Caco-2 (cell line): ENCODE measurements at regions not wholly inside any gene's neighbourhood (a gene's known extent, or its start where the extent isn't known, plus 50 kb on each side); places are given as distances from the start of the nearest gene placed in this dataset.

Source experiments
- BruUV-seq: library from RNA; stranded (reverse); fragments of 400-500 nt; replicated peaks from 2 replicates; lab custom pipeline; 2021; lab: Mats Ljungman, UMichigan
- CTCF ChIA-PET: fragments of 300-600 bp; sonication (Branson Sonifier 250); formaldehyde crosslinking; loops from one replicate; lab custom pipeline; 2022; ENCODE audit warnings: antibody characterized with exemption; lab: Charles Lee
- POLR2A ChIA-PET: fragments of 300-600 bp; sonication (Branson Sonifier 250); formaldehyde crosslinking; loops from one replicate; lab custom pipeline; 2022; ENCODE audit warnings: antibody characterized with exemption; lab: Charles Lee
- DNase-seq, 2 experiments: peaks; one replicate each; pipeline versions ENCODE4 v3.0.0 to v3.0.0-alpha.2; 2020 to 2022
- H3K27me3 ChIP-seq: replicated peaks from 2 replicates; pipeline ENCODE4 v1.6.0; 2011; ENCODE audit warnings: low read length; ENCODE audit not compliant: control insufficient read depth, insufficient read depth
- H3K36me3 ChIP-seq: 2 replicates; pipeline ENCODE4 v1.5.1; 2011; ENCODE audit warnings: low read length; ENCODE audit not compliant: control insufficient read depth, insufficient read depth
- H3K4me1 ChIP-seq: fragments of 250-450 bp; sonication (Bioruptor Pico); 2 replicates; pipeline ENCODE4 v1.5.1; 2020; ENCODE audit warnings: mild to moderate bottlenecking
- H3K4me3 ChIP-seq: 2 replicates; pipeline ENCODE4 v1.5.1; 2011; ENCODE audit warnings: low read depth, mild to moderate bottlenecking, control low read depth, low read length
- H3K9me3 ChIP-seq: fragments of 250-450 bp; sonication (Bioruptor Pico); 2 replicates; pipeline ENCODE4 v1.5.1; 2020; ENCODE audit warnings: mild to moderate bottlenecking, moderate library complexity
- H3K27ac Mint-ChIP-seq: one replicate; pipeline ENCODE4 v1.8.0; 2022; ENCODE audit warnings: mixed read lengths; ENCODE audit not compliant: unreplicated experiment
- H3K27me3 Mint-ChIP-seq: one replicate; pipeline ENCODE4 v1.8.0; 2022; ENCODE audit warnings: mixed read lengths; ENCODE audit not compliant: insufficient read depth, unreplicated experiment
- H3K36me3 Mint-ChIP-seq: one replicate; pipeline ENCODE4 v1.8.0; 2022; ENCODE audit warnings: mild to moderate bottlenecking, mixed read lengths; ENCODE audit not compliant: insufficient read depth, unreplicated experiment
- H3K4me1 Mint-ChIP-seq: one replicate; pipeline ENCODE4 v1.8.0; 2022; ENCODE audit warnings: low read depth, mixed read lengths; ENCODE audit not compliant: unreplicated experiment
- H3K4me3 Mint-ChIP-seq: one replicate; pipeline ENCODE4 v1.8.0; 2022; ENCODE audit warnings: mild to moderate bottlenecking, moderate library complexity, mixed read lengths; ENCODE audit not compliant: unreplicated experiment
- H3K9me3 Mint-ChIP-seq: one replicate; pipeline ENCODE4 v1.8.0; 2022; ENCODE audit warnings: mixed read lengths; ENCODE audit not compliant: unreplicated experiment
- CTCF ChIP-seq, 2 experiments: fragments of 200-600 bp in 1 of 2; IDR thresholded peaks; 1 replicate in 1 of 2; 2 replicates in 1 of 2; pipeline versions ENCODE4 v1.5.1 to v1.8.0; 2011 to 2022; ENCODE audit warnings: antibody characterized with exemption in 1 of 2, control low read depth in 1 of 2, inconsistent platforms in 1 of 2, low read depth in 1 of 2, low read length in 1 of 2, mild to moderate bottlenecking in 1 of 2, moderate library complexity in 1 of 2; ENCODE audit not compliant: insufficient read depth in 1 of 2, severe bottlenecking in 1 of 2, unreplicated experiment in 1 of 2
- intact Hi-C: fragments of 100-400 bp; cut with micrococcal nuclease; formaldehyde crosslinking; loops from one replicate; pipeline ENCODE4 v1.10.0; 2022; ENCODE audit not compliant: unreplicated experiment

GRCh38 chr20:11247046-11248010 lies 573.5 kb upstream of the JAG1 start:
- H3K27ac Mint-ChIP-seq: no peak overlapping the region
- CTCF ChIA-PET: no interaction called here
- BruUV-seq: no TSS peak

DNA sequence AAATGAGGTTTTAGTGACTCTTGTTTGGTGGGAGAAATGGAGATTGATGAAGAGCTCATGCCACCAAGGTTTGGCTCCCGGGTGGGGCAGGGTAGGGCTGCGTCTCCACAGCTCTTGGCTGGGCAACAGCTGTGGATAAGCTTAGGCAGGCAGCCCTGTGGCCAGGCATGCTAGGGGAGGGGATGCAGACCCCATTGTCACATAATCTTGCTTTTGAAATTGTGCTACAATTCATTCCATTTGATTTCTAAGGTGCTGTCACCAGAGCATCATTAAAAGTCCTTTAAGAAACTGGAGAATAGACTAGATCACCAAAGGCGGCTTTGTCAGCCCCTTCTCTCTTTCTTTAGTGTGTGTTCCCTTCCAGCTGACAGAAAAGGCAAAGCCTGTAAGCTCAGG lies 574.2 kb upstream of the JAG1 start:
- Histone ChIP-seq H3K9me3 (0 out of 2 replicates have a peak, but pooled peaks cover 5% of the 10 kb centered on the region), H3K4me3 (no peak overlapping the region), H3K36me3 (no peaks in the 10 kb centered on the region), H3K27me3 (no peaks in the 10 kb centered on the region), H3K4me1 (0 out of 2 replicates have a peak, but pooled peaks cover 11% of the 10 kb centered on the region)
- CTCF ChIA-PET: no interaction called here
- no peak overlapping the region for H3K4me3 Mint-ChIP-seq
- H3K9me3 Mint-ChIP-seq: peaks cover 5% of the 10 kb centered on the region
- H3K36me3 Mint-ChIP-seq: no peaks in the 10 kb centered on the region
- no TSS peak for BruUV-seq
- TF ChIP-seq CTCF (IDR thresholded peaks at IDR 0.05; ENCODE audit: insufficient read depth in 1 of 2, low read depth in 1 of 2, low read length in 1 of 2, severe bottlenecking in 1 of 2, unreplicated experiment in 1 of 2): no peak
- POLR2A ChIA-PET: no interaction called here
- H3K27ac Mint-ChIP-seq: no peak overlapping the region
- no peaks in the 10 kb centered on the region for H3K4me1 Mint-ChIP-seq
- intact Hi-C loops: no loop called here
- no peaks in the 10 kb centered on the region for H3K27me3 Mint-ChIP-seq
- no peak for DNase-seq

More at GRCh38 chr20:11247046-11248010, 573.5 kb upstream of the JAG1 start:
- intact Hi-C loops: no loop called here
- H3K4me3 Mint-ChIP-seq: no peak overlapping the region
- TF ChIP-seq CTCF (IDR thresholded peaks at IDR 0.05; ENCODE audit: insufficient read depth in 1 of 2, low read depth in 1 of 2, low read length in 1 of 2, severe bottlenecking in 1 of 2, unreplicated experiment in 1 of 2): no peak
- Histone ChIP-seq H3K4me1 (0 out of 2 replicates have a peak, but pooled peaks cover 11% of the 10 kb centered on the region), H3K36me3 (no peaks in the 10 kb centered on the region), H3K4me3 (no peak overlapping the region), H3K9me3 (0 out of 2 replicates have a peak, but pooled peaks cover 5% of the 10 kb centered on the region), H3K27me3 (no peaks in the 10 kb centered on the region)
- DNase-seq: no peak
- no peaks in the 10 kb centered on the region for H3K27me3 Mint-ChIP-seq
- POLR2A ChIA-PET: no interaction called here
- H3K36me3 Mint-ChIP-seq: no peaks in the 10 kb centered on the region
- no peaks in the 10 kb centered on the region for H3K4me1 Mint-ChIP-seq
- H3K9me3 Mint-ChIP-seq: peaks cover 10% of the 10 kb centered on the region

- no peak overlapping the region for H3K4me3 ChIP-seq
- 0 out of 2 replicates have a peak, but pooled peaks cover 5% of the 10 kb centered on the region for H3K9me3 ChIP-seq
- no peak overlapping the region for H3K4me3 Mint-ChIP-seq
- CTCF ChIA-PET: no interaction called here
- H3K27me3 Mint-ChIP-seq: no peaks in the 10 kb centered on the region
- no peaks in the 10 kb centered on the region for H3K36me3 Mint-ChIP-seq
- peaks cover 11% of the 10 kb centered on the region for H3K9me3 Mint-ChIP-seq
- TF ChIP-seq CTCF (IDR thresholded peaks at IDR 0.05; ENCODE audit: insufficient read depth in 1 of 2, low read depth in 1 of 2, low read length in 1 of 2, severe bottlenecking in 1 of 2, unreplicated experiment in 1 of 2): no peak
- no TSS peak for BruUV-seq
- H3K36me3 ChIP-seq: no peaks in the 10 kb centered on the region
- H3K27me3 ChIP-seq: no peaks in the 10 kb centered on the region
- no peak overlapping the region for H3K27ac Mint-ChIP-seq
- 0 out of 2 replicates have a peak, but pooled peaks cover 11% of the 10 kb centered on the region for H3K4me1 ChIP-seq
- intact Hi-C loops: no loop called here
- H3K4me1 Mint-ChIP-seq: no peaks in the 10 kb centered on the region
- POLR2A ChIA-PET: interaction anchor here (0.6 kb wide), 1 partner anchor 96 kb away, joined by 3 read pairs; no protein-coding TSS in a partner anchor
- DNase-seq: no peak
Measured at GRCh38 chr20:11248687-11249638, 575.2 kb upstream of the JAG1 start.
